HEK293 (cell line): ENCODE measurements at regions not wholly inside any gene's neighbourhood (a gene's known extent, or its start where the extent isn't known, plus 50 kb on each side); places are given as distances from the start of the nearest gene placed in this dataset.
A peak's percentile ranks its signal among the peaks of the same experiment; 100 is the strongest.

Experiments used
- BCL11A ChIP-seq: fragments of 450-650 bp; formaldehyde crosslinking; IDR thresholded peaks from 2 replicates; pipeline ENCODE4 v1.5.1; 2016; ENCODE audit warnings: low read depth, missing biosample characterization, missing genetic modification characterization
- GLIS1 ChIP-seq: fragments of 450-650 bp; formaldehyde crosslinking; IDR thresholded peaks from 2 replicates; pipeline ENCODE4 v1.5.1; 2016; ENCODE audit warnings: missing biosample characterization, missing genetic modification characterization
- GLIS2 ChIP-seq: fragments of 450-650 bp; formaldehyde crosslinking; IDR thresholded peaks from 2 replicates; pipeline ENCODE4 v1.5.1; 2016; ENCODE audit warnings: missing biosample characterization, missing genetic modification characterization
- KLF10 ChIP-seq: fragments of 450-650 bp; IDR thresholded peaks from 2 replicates; pipeline ENCODE4 v1.5.1; 2018; ENCODE audit warnings: missing biosample characterization, mild to moderate bottlenecking, missing genetic modification characterization
- KLF16 ChIP-seq: fragments of 450-650 bp; formaldehyde crosslinking; IDR thresholded peaks from 2 replicates; pipeline ENCODE4 v1.5.1; 2017; ENCODE audit warnings: missing biosample characterization, missing genetic modification characterization
- OSR2 ChIP-seq: fragments of 450-650 bp; formaldehyde crosslinking; IDR thresholded peaks from 2 replicates; pipeline ENCODE4 v1.5.1; 2016; ENCODE audit warnings: missing biosample characterization, missing genetic modification characterization
- OVOL3 ChIP-seq: fragments of 450-650 bp; formaldehyde crosslinking; IDR thresholded peaks from 2 replicates; pipeline ENCODE4 v1.5.1; 2016; ENCODE audit warnings: missing biosample characterization, missing genetic modification characterization
- SP3 ChIP-seq: fragments of 450-650 bp; formaldehyde crosslinking; IDR thresholded peaks from 2 replicates; pipeline ENCODE4 v1.5.1; 2016; ENCODE audit warnings: missing biosample characterization, missing genetic modification characterization
- ZBTB17 ChIP-seq: fragments of 450-650 bp; formaldehyde crosslinking; IDR thresholded peaks from 2 replicates; pipeline ENCODE4 v1.5.1; 2016; ENCODE audit warnings: missing biosample characterization, missing genetic modification characterization
- ZBTB48 ChIP-seq: fragments of 450-650 bp; formaldehyde crosslinking; IDR thresholded peaks from 2 replicates; pipeline ENCODE4 v1.5.1; 2016; ENCODE audit warnings: missing biosample characterization, missing genetic modification characterization
- ZNF155 ChIP-seq: fragments of 450-650 bp; formaldehyde crosslinking; IDR thresholded peaks from 2 replicates; pipeline ENCODE4 v1.5.1; 2016; ENCODE audit warnings: missing biosample characterization, missing genetic modification characterization
- ZNF211 ChIP-seq: fragments of 450-650 bp; formaldehyde crosslinking; IDR thresholded peaks from 2 replicates; pipeline ENCODE4 v1.5.1; 2016; ENCODE audit warnings: low read depth, missing biosample characterization, missing genetic modification characterization
- ZNF335 ChIP-seq: fragments of 450-650 bp; formaldehyde crosslinking; conservative IDR thresholded peaks from 2 replicates; pipeline ENCODE4 v1.5.1; 2016; ENCODE audit warnings: missing biosample characterization, missing genetic modification characterization
- ZNF366 ChIP-seq: fragments of 450-650 bp; formaldehyde crosslinking; conservative IDR thresholded peaks from 2 replicates; pipeline ENCODE4 v1.5.1; 2016; ENCODE audit warnings: missing biosample characterization, missing genetic modification characterization
- ZNF423 ChIP-seq: fragments of 450-650 bp; formaldehyde crosslinking; IDR thresholded peaks from 2 replicates; pipeline ENCODE4 v1.5.1; 2016; ENCODE audit warnings: missing biosample characterization, missing genetic modification characterization
- ZNF433 ChIP-seq: fragments of 450-650 bp; formaldehyde crosslinking; IDR thresholded peaks from 2 replicates; pipeline ENCODE4 v1.5.1; 2016; ENCODE audit warnings: missing biosample characterization, missing genetic modification characterization, low read depth
- ZNF626 ChIP-seq: fragments of 450-650 bp; sonication (Bioruptor Pico); formaldehyde crosslinking; IDR thresholded peaks from 2 replicates; pipeline ENCODE4 v1.5.1; 2018; ENCODE audit warnings: missing biosample characterization, missing genetic modification characterization, inconsistent platforms
- ZNF629 ChIP-seq: fragments of 450-650 bp; formaldehyde crosslinking; IDR thresholded peaks from 2 replicates; pipeline ENCODE4 v1.5.1; 2017; ENCODE audit warnings: missing biosample characterization, missing genetic modification characterization
- ZNF670 ChIP-seq: fragments of 450-650 bp; formaldehyde crosslinking; IDR thresholded peaks from 2 replicates; pipeline ENCODE4 v1.5.1; 2016; ENCODE audit warnings: missing biosample characterization, missing genetic modification characterization, low read depth
- ZNF677 ChIP-seq: fragments of 450-650 bp; IDR thresholded peaks from 2 replicates; pipeline ENCODE4 v1.5.0; 2018; ENCODE audit warnings: missing biosample characterization, mild to moderate bottlenecking, missing genetic modification characterization, moderate library complexity
- ZSCAN16 ChIP-seq: fragments of 450-650 bp; formaldehyde crosslinking; IDR thresholded peaks from 2 replicates; pipeline ENCODE4 v1.5.1; 2016; ENCODE audit warnings: missing biosample characterization, missing genetic modification characterization
- ZSCAN30 ChIP-seq: fragments of 450-650 bp; IDR thresholded peaks from 2 replicates; pipeline ENCODE4 v1.5.1; 2018; ENCODE audit warnings: missing biosample characterization, mild to moderate bottlenecking, missing genetic modification characterization, moderate library complexity
- TF ChIP-seq, protein P1 (sequence below): fragments of 450-650 bp; formaldehyde crosslinking; IDR thresholded peaks from 2 replicates; pipeline ENCODE4 v1.5.1; 2016; ENCODE audit warnings: missing biosample characterization, missing genetic modification characterization, low read depth
- TF ChIP-seq, protein P2 (sequence below): fragments of 450-650 bp; formaldehyde crosslinking; IDR thresholded peaks from 2 replicates; pipeline ENCODE4 v1.5.1; 2016; ENCODE audit warnings: missing biosample characterization, missing genetic modification characterization
- TF ChIP-seq, protein P3 (sequence below): fragments of 450-650 bp; formaldehyde crosslinking; IDR thresholded peaks from 2 replicates; pipeline ENCODE4 v1.5.1; 2016; ENCODE audit warnings: missing biosample characterization, missing genetic modification characterization, borderline replicate concordance
- TF ChIP-seq, protein P4 (sequence below): fragments of 450-650 bp; formaldehyde crosslinking; IDR thresholded peaks from 2 replicates; pipeline ENCODE4 v1.5.1; 2017; ENCODE audit warnings: missing biosample characterization, missing genetic modification characterization
- TF ChIP-seq, protein P5 (sequence below): fragments of 450-650 bp; formaldehyde crosslinking; IDR thresholded peaks from 2 replicates; pipeline ENCODE4 v1.5.1; 2016; ENCODE audit warnings: missing biosample characterization, missing genetic modification characterization, borderline replicate concordance

DNA sequence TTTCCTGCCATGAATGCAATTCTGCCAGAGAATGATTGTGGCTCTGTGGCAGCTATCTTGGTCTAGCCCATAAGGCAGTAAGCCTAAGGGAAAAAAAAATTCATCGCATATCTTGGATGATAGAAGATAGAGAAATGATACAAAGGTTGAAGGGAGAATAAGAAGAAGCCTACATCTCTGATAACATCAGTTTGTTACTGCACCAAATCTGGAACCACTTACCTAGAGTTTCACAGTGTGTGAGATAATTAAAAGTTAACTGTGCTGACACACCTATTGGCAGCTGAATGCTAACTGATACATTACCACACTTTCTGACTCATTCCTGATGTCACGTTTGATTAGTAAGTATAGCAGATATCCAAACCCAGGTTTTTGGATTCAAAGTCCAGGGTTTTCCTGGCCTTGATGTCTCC is 91.6 kb upstream of the TAF11L2 start (continued):
- no peak for TF ChIP-seq ZNF423 (tag by site-specific recombination)
- no peak for TF ChIP-seq ZNF677 (tag by site-specific recombination)
- no peak for TF ChIP-seq GLIS1 (tag by site-specific recombination)
- peak; percentile 84 for TF ChIP-seq ZNF366 (tag by site-specific recombination)
- TF ChIP-seq BCL11A (tag by site-specific recombination), result 0 out of 2 replicates have a peak, but pooled peaks have one; percentile 49
- no peak for TF ChIP-seq ZBTB48 (tag by site-specific recombination)
- no peak for TF ChIP-seq ZNF211 (tag by site-specific recombination)
- TF ChIP-seq, protein P1, sequence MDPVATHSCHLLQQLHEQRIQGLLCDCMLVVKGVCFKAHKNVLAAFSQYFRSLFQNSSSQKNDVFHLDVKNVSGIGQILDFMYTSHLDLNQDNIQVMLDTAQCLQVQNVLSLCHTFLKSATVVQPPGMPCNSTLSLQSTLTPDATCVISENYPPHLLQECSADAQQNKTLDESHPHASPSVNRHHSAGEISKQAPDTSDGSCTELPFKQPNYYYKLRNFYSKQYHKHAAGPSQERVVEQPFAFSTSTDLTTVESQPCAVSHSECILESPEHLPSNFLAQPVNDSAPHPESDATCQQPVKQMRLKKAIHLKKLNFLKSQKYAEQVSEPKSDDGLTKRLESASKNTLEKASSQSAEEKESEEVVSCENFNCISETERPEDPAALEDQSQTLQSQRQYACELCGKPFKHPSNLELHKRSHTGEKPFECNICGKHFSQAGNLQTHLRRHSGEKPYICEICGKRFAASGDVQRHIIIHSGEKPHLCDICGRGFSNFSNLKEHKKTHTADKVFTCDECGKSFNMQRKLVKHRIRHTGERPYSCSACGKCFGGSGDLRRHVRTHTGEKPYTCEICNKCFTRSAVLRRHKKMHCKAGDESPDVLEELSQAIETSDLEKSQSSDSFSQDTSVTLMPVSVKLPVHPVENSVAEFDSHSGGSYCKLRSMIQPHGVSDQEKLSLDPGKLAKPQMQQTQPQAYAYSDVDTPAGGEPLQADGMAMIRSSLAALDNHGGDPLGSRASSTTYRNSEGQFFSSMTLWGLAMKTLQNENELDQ (tag by site-specific recombination), result no peak
- TF ChIP-seq KLF16, result no peak
- TF ChIP-seq GLIS2 (tag by site-specific recombination), result no peak
- TF ChIP-seq, protein P2, sequence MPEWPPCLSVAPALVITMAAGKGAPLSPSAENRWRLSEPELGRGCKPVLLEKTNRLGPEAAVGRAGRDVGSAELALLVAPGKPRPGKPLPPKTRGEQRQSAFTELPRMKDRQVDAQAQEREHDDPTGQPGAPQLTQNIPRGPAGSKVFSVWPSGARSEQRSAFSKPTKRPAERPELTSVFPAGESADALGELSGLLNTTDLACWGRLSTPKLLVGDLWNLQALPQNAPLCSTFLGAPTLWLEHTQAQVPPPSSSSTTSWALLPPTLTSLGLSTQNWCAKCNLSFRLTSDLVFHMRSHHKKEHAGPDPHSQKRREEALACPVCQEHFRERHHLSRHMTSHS (tag by site-specific recombination), result no peak
- TF ChIP-seq ZNF670 (tag by site-specific recombination), result no peak
- TF ChIP-seq, protein P3, sequence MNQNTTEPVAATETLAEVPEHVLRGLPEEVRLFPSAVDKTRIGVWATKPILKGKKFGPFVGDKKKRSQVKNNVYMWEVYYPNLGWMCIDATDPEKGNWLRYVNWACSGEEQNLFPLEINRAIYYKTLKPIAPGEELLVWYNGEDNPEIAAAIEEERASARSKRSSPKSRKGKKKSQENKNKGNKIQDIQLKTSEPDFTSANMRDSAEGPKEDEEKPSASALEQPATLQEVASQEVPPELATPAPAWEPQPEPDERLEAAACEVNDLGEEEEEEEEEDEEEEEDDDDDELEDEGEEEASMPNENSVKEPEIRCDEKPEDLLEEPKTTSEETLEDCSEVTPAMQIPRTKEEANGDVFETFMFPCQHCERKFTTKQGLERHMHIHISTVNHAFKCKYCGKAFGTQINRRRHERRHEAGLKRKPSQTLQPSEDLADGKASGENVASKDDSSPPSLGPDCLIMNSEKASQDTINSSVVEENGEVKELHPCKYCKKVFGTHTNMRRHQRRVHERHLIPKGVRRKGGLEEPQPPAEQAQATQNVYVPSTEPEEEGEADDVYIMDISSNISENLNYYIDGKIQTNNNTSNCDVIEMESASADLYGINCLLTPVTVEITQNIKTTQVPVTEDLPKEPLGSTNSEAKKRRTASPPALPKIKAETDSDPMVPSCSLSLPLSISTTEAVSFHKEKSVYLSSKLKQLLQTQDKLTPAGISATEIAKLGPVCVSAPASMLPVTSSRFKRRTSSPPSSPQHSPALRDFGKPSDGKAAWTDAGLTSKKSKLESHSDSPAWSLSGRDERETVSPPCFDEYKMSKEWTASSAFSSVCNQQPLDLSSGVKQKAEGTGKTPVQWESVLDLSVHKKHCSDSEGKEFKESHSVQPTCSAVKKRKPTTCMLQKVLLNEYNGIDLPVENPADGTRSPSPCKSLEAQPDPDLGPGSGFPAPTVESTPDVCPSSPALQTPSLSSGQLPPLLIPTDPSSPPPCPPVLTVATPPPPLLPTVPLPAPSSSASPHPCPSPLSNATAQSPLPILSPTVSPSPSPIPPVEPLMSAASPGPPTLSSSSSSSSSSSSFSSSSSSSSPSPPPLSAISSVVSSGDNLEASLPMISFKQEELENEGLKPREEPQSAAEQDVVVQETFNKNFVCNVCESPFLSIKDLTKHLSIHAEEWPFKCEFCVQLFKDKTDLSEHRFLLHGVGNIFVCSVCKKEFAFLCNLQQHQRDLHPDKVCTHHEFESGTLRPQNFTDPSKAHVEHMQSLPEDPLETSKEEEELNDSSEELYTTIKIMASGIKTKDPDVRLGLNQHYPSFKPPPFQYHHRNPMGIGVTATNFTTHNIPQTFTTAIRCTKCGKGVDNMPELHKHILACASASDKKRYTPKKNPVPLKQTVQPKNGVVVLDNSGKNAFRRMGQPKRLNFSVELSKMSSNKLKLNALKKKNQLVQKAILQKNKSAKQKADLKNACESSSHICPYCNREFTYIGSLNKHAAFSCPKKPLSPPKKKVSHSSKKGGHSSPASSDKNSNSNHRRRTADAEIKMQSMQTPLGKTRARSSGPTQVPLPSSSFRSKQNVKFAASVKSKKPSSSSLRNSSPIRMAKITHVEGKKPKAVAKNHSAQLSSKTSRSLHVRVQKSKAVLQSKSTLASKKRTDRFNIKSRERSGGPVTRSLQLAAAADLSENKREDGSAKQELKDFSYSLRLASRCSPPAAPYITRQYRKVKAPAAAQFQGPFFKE (tag by site-specific recombination), result no peak
- TF ChIP-seq, protein P4, sequence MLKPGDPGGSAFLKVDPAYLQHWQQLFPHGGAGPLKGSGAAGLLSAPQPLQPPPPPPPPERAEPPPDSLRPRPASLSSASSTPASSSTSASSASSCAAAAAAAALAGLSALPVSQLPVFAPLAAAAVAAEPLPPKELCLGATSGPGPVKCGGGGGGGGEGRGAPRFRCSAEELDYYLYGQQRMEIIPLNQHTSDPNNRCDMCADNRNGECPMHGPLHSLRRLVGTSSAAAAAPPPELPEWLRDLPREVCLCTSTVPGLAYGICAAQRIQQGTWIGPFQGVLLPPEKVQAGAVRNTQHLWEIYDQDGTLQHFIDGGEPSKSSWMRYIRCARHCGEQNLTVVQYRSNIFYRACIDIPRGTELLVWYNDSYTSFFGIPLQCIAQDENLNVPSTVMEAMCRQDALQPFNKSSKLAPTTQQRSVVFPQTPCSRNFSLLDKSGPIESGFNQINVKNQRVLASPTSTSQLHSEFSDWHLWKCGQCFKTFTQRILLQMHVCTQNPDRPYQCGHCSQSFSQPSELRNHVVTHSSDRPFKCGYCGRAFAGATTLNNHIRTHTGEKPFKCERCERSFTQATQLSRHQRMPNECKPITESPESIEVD, result peak; percentile 28; the same call in 1 of the 2 replicates
- TF ChIP-seq ZBTB17, result peak; percentile 85
- TF ChIP-seq ZNF626 (tag by site-specific recombination), result no peak
- TF ChIP-seq, protein P5, sequence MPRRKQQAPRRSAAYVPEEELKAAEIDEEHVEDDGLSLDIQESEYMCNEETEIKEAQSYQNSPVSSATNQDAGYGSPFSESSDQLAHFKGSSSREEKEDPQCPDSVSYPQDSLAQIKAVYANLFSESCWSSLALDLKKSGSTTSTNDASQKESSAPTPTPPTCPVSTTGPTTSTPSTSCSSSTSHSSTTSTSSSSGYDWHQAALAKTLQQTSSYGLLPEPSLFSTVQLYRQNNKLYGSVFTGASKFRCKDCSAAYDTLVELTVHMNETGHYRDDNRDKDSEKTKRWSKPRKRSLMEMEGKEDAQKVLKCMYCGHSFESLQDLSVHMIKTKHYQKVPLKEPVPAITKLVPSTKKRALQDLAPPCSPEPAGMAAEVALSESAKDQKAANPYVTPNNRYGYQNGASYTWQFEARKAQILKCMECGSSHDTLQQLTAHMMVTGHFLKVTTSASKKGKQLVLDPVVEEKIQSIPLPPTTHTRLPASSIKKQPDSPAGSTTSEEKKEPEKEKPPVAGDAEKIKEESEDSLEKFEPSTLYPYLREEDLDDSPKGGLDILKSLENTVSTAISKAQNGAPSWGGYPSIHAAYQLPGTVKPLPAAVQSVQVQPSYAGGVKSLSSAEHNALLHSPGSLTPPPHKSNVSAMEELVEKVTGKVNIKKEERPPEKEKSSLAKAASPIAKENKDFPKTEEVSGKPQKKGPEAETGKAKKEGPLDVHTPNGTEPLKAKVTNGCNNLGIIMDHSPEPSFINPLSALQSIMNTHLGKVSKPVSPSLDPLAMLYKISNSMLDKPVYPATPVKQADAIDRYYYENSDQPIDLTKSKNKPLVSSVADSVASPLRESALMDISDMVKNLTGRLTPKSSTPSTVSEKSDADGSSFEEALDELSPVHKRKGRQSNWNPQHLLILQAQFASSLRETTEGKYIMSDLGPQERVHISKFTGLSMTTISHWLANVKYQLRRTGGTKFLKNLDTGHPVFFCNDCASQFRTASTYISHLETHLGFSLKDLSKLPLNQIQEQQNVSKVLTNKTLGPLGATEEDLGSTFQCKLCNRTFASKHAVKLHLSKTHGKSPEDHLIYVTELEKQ, result peak; percentile 80; the same call in 1 of the 2 replicates
- TF ChIP-seq ZNF335 (tag by site-specific recombination), result no peak
- TF ChIP-seq ZSCAN30, result no peak
- no peak for TF ChIP-seq ZNF155 (tag by site-specific recombination)
- TF ChIP-seq OSR2 (tag by site-specific recombination), result peak; percentile 72
- TF ChIP-seq SP3, result peak; percentile 40
- no peak for TF ChIP-seq ZSCAN16 (tag by site-specific recombination)
- peak; percentile 60; the same call in 1 of the 2 replicates for TF ChIP-seq KLF10 (tag by site-specific recombination)
- peak; percentile 81 for TF ChIP-seq OVOL3 (tag by site-specific recombination)
- TF ChIP-seq ZNF629, result peak; percentile 95
- TF ChIP-seq ZNF433, result no peak
